MV-4-11 (cell line): ENCODE measurements at regions not wholly inside any gene's neighbourhood (a gene's known extent, or its start where the extent isn't known, plus 50 kb on each side); places are given as distances from the start of the nearest gene placed in this dataset.
"Not testable (repeated sequence)": the region's sequence is repeated elsewhere in the genome, so short reads cannot be mapped to it uniquely, and the experiment has no call there.

Experiments
- DNase-seq: peaks from one replicate; lab custom pipeline; 2025; lab: John Stamatoyannopoulos, UW

GRCh38 chr10:64859911-64860310 is 1338.7 kb downstream of the REEP3 start:
- no peak for DNase-seq

GRCh38 chr10:64863836-64864235 is 1342.6 kb downstream of the REEP3 start:
- no peak for DNase-seq

- DNase-seq = no peak
Observed at GRCh38 chr10:64867501-64867962, 1346.3 kb downstream of the REEP3 start.

- no peak for DNase-seq
Observed at GRCh38 chr10:64873088-64873487, 1351.9 kb downstream of the REEP3 start.

GRCh38 chr10:64873959-64874358 is 1352.8 kb downstream of the REEP3 start:
- no peak for DNase-seq

- DNase-seq = no peak
Observed at GRCh38 chr10:64880546-64880945, 1359.3 kb downstream of the REEP3 start.

GRCh38 chr10:64881257-64881656 is 1360.1 kb downstream of the REEP3 start:
- DNase-seq = no peak

- DNase-seq = no peak
Observed at GRCh38 chr10:64896582-64896981, 1375.4 kb downstream of the REEP3 start.

GRCh38 chr10:64906311-64906710 is 1385.1 kb downstream of the REEP3 start:
- not testable (repeated sequence) for DNase-seq

- not testable (repeated sequence) for DNase-seq
Observed at GRCh38 chr10:64924306-64924705, 1403.1 kb downstream of the REEP3 start.

GRCh38 chr10:64952042-64952441 is 1430.8 kb downstream of the REEP3 start:
- no peak for DNase-seq

GRCh38 chr10:64956441-64956840 is 1435.2 kb downstream of the REEP3 start:
- DNase-seq = no peak

- no peak for DNase-seq
Observed at GRCh38 chr10:64959116-64959515, 1437.9 kb downstream of the REEP3 start.

GRCh38 chr10:64959883-64960282 is 1438.7 kb downstream of the REEP3 start:
- no peak for DNase-seq

GRCh38 chr10:64973391-64973790 is 1452.2 kb downstream of the REEP3 start:
- DNase-seq = no peak

- no peak for DNase-seq
Observed at GRCh38 chr10:64976150-64976549, 1454.9 kb downstream of the REEP3 start.

- DNase-seq = no peak
Observed at GRCh38 chr10:64977915-64978314, 1456.7 kb downstream of the REEP3 start.

- DNase-seq = no peak
Observed at GRCh38 chr10:64996886-64997285, 1475.7 kb downstream of the REEP3 start.

GRCh38 chr10:65010845-65011244 is 1489.6 kb downstream of the REEP3 start:
- no peak for DNase-seq

GRCh38 chr10:65017523-65017922 is 1496.3 kb downstream of the REEP3 start:
- DNase-seq = no peak

GRCh38 chr10:65024886-65025285 is 1503.7 kb downstream of the REEP3 start:
- no peak for DNase-seq

- DNase-seq = no peak
Observed at GRCh38 chr10:65030263-65030662, 1509.1 kb downstream of the REEP3 start.

GRCh38 chr10:65032867-65033769 is 1511.9 kb downstream of the REEP3 start:
- no peak for DNase-seq

- DNase-seq = no peak
Observed at GRCh38 chr10:65033957-65034356, 1512.8 kb downstream of the REEP3 start.
